ENCODE measurements at regions not wholly inside any gene's neighbourhood (a gene's known extent, or its start where the extent isn't known, plus 50 kb on each side); places are given as distances from the start of the nearest gene placed in this dataset.

DNA sequence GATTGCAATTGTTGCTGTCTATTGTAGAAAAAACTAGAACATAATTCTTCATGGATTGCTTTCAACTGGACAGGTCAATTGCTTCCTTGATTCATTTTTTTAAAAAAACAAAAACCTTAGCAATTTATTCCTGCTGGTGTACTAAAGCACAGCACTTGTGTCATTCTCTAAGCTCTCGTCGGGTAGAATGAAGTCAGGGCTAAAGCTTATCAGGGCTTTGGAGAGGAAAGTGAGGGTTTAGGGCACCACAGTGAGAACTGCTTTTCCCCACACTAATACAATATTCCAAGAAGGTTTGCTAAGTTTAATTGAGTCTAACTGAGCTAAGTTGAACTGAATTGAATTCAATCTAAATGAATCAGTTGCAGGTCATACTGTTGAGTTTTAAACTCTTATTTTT, 76.4 kb upstream of the TLR3 start:
- DNase-seq, result no peak
- no peaks in the 10 kb centered on the region for H3K36me3 ChIP-seq
- no peak overlapping the region for H3K4me3 ChIP-seq
- no peaks in the 10 kb centered on the region for H3K27me3 ChIP-seq
- H3K9me3 ChIP-seq, result no peaks in the 10 kb centered on the region

DNA sequence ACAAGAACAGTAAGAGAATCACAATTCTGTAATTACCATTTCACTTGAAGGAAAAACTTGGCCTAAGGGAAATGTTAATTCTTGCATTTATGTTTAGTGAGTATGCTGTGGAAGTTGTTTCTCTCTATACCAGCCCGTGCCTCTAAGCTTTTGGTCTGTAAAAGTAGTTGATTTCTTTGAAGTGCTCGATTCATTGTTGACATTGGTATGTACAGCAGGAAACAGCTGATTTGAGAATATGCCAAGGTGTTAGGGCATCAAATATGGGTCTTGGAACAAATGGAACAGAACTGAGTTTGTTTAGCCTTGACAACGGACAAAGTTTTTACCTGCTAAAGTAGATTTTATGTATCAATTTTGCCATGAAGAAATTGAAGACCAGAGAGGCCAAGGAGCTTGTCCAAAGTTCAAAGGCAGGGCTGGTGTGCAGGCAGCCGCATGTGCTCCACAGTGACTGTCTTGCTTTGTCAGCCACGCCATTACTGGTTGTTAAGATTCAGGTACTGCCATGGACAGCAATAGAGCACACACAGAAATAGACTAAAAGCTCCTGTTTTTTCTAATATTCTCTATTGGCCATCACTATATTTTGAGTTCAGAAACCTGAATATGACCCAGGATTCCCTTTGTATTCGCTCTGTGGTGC, 75.5 kb upstream of the TLR3 start:
- no peak for DNase-seq
- no peaks in the 10 kb centered on the region for H3K9me3 ChIP-seq
- no peaks in the 10 kb centered on the region for H3K36me3 ChIP-seq
- H3K4me3 ChIP-seq, result no peak overlapping the region
- no peaks in the 10 kb centered on the region for H3K27me3 ChIP-seq

DNA sequence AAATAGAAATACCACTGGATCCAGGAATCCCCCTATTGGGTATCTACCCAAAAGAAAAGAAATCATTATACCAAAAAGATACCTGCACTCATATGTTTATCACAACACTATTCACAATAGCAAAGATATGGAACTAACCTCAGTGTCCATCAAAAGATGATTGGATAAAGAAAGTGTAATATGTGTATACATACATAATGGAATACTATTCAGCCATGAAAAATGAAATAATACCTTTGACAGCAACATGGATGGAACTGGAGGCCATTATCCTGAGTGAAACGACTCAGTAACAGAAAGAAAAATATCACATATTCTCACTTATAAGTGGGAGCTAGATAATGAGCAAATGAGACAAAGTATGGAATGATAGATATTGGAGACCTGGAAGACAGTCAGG, 74.2 kb upstream of the TLR3 start:
- Histone ChIP-seq H3K4me3 (no peak overlapping the region), H3K36me3 (no peaks in the 10 kb centered on the region), H3K27me3 (no peaks in the 10 kb centered on the region), H3K9me3 (no peaks in the 10 kb centered on the region)
- no peak for DNase-seq

DNA sequence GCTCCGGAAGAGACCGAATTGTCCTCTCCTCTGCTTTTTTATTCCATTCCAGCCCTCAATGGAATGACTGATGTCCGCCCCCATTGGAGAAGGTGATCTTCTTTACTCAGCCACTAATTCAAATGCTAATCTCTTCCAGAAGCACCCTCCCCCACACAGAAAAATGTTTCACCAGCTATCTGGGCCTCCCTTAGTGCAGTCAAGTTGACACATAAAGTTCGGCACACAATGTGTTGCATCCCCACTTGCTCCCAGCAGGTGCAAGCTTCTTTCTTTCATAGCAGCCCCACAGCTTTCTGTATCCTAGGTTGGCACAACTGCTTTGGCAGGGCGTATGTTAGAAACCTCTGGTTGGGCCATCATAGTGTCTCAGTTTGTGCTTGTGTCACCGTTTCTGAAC, 73.3 kb upstream of the TLR3 start:
- no peaks in the 10 kb centered on the region for H3K9me3 ChIP-seq
- no peak for DNase-seq

DNA sequence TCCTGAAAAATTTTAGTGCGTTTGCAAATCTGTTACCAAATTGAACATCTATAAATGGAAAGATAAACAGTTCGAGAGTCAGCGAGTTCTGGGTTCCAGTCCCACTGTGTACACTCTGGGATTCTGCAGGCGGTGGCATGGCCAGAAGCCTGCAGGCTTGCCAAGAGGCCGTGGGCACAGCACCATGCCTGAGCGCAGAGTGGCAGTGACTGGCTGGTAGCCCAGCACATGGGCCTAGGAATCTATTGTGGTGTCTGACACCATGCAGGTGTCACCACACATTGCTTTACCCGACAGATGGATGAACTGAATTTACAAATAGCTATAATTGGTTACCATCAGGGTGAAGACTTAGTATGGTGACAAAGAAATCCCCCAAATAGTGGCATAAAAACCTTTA, 71.7 kb upstream of the TLR3 start:
- Histone ChIP-seq H3K27me3 (no peaks in the 10 kb centered on the region), H3K4me3 (no peak overlapping the region), H3K9me3 (no peaks in the 10 kb centered on the region), H3K36me3 (no peaks in the 10 kb centered on the region)
- DNase-seq, result no peak

More for the DNA sequence above, 73.3 kb upstream of the TLR3 start:
- H3K36me3 ChIP-seq, result no peaks in the 10 kb centered on the region
- H3K4me3 ChIP-seq, result no peak overlapping the region
- H3K27me3 ChIP-seq, result no peaks in the 10 kb centered on the region

DNA sequence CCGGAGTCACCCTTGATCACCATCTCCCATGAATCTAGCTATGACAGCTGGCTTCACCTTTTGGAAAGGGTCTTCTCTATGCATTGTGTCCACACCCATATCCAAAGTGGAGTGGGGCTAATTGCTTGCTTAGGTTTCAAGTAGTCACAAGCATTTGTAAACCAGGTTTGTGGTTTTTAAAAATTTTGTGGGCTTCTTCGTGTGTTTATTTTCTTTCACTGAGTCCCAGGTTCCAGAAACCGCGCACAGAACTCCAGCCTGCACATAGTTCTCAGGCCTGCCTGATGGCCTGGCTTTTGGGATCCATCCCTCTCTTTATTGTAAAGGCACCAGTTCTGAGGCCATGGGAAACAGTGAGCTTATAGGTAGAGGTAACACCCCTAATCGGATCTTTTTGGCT, 70.2 kb upstream of the TLR3 start:
- DNase-seq, result no peak
- Histone ChIP-seq H3K9me3 (no peaks in the 10 kb centered on the region), H3K4me3 (no peak overlapping the region), H3K27me3 (no peaks in the 10 kb centered on the region), H3K36me3 (no peaks in the 10 kb centered on the region)

DNA sequence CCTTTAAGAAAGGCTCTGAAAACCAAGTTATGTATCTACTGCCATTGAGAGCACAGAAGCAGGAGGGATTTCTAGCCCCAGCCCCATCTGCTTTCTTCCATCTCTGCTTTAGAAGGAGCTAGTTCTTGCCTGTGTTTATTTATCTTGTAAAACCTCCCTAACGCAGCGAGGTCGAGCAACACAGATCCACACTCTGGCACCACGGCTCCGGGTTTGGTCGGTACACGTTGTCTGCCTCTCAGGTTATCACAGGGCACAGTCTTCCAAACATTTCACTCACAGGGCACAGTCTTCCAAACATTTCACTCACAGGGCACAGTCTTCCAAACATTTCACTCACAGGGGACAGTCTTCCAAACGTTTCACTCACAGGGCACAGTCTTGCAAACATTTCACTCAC, 69.7 kb upstream of the TLR3 start:
- no peak for DNase-seq
- no peaks in the 10 kb centered on the region for H3K9me3 ChIP-seq
- no peak overlapping the region for H3K4me3 ChIP-seq
- H3K36me3 ChIP-seq, result no peaks in the 10 kb centered on the region
- H3K27me3 ChIP-seq, result no peaks in the 10 kb centered on the region

DNA sequence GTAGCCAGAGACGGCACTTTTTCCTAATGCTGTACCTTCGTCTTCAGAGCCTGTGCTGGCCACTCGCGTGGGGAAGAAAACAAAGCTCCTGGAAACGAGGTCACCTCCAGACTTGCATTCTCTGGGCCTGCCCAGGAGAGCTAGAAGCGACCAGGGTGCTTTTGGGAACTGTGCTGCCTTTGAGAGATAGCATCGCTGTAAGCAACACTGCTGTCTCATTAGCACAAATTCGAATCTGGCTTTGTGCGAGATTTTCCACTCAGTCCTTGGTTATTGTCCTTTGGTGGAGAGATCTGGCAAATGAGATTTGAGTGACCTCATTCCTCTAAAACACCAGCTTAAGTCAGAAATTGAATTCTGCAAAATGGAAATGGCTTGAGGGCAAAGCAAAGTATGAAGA, 66.1 kb upstream of the TLR3 start:
- no peak for DNase-seq
- Histone ChIP-seq H3K9me3 (no peaks in the 10 kb centered on the region), H3K36me3 (no peaks in the 10 kb centered on the region), H3K4me3 (no peak overlapping the region), H3K27me3 (no peaks in the 10 kb centered on the region)

DNA sequence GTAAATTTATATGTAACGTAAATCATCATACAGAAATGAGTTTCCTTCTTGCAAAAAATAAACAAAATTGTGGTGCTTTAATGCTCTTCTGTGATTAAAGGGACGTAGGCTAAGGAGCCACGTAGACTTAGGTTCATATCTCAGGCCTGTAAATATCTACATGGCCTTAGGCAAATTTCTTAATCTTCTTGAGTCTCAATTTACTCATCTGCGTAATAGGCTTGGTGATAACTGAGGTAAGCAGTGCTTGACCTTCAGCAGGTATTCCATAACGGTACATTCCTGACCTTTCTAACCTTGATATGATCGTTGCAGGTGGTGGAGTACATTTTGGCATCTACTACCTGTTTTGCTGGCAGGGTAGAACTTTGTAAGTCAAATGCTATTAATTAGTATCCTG, 65.2 kb upstream of the TLR3 start:
- no peaks in the 10 kb centered on the region for H3K9me3 ChIP-seq
- H3K36me3 ChIP-seq, result no peaks in the 10 kb centered on the region
- DNase-seq, result no peak
- H3K4me3 ChIP-seq, result no peak overlapping the region
- no peaks in the 10 kb centered on the region for H3K27me3 ChIP-seq

DNA sequence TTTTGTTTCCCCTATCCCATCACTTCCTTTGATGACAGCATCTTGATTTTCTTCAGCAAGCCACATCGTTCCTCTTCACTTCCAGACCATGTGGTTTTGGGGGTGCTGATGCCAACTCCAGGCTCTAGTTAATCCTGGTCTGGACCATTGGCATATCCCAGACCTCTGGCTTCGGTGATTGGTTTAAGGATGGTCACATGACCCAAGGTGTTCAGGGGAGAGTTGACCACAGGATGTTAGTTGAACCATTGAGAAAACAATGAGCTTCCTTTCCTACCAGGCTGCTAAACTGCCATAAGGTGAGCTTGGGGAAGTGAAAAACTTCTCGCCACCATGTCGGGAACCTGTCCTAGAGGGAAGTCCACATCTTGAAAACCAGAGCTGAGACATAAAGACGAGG, 60.9 kb upstream of the TLR3 start:
- Histone ChIP-seq H3K27me3 (no peaks in the 10 kb centered on the region), H3K9me3 (no peaks in the 10 kb centered on the region)
- no peak for DNase-seq

DNA sequence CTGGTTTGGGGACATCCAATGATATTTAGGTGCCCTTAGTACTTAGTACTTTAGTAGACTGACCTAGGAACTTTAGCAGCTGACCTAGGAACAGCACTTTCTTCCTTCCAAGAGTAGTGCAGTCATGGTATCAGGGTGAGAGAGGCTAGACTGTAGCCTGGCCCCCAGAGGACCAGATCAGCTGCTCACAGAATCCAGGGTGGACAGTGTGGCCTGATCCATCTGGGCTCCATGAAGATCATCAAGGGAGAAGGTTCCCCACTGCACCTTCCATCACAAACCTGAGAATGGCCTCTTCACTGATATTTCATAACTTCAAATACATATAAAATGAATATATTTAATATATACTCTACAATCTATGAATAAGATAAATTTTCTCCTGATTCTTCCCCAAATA, 59.0 kb upstream of the TLR3 start:
- Histone ChIP-seq H3K9me3 (no peaks in the 10 kb centered on the region), H3K4me3 (no peak overlapping the region), H3K27me3 (no peaks in the 10 kb centered on the region), H3K36me3 (no peaks in the 10 kb centered on the region)
- DNase-seq, result no peak

More for the DNA sequence above, 60.9 kb upstream of the TLR3 start:
- H3K4me3 ChIP-seq, result no peak overlapping the region
- H3K36me3 ChIP-seq, result no peaks in the 10 kb centered on the region

DNA sequence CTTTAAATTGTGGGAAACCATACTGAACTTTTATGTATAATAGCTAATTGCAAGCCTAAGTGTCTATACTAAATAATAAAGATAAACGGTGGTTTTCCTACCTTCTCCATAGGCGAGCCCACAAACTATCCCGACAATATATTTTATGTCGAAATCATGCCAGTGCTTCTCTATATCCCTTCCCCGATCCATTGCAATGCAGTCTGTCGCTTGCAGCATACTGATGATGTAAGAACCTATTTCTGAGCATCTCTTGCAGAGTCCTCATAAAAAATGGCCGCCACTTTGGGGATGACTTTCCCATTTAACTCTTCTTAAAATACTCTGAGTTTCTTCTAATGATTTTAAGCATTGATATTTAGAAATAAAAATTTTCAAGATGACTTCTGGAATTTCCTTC, 58.1 kb upstream of the TLR3 start:
- no peaks in the 10 kb centered on the region for H3K27me3 ChIP-seq
- no peak for DNase-seq
- no peaks in the 10 kb centered on the region for H3K9me3 ChIP-seq
- H3K36me3 ChIP-seq, result no peaks in the 10 kb centered on the region
- no peak overlapping the region for H3K4me3 ChIP-seq

DNA sequence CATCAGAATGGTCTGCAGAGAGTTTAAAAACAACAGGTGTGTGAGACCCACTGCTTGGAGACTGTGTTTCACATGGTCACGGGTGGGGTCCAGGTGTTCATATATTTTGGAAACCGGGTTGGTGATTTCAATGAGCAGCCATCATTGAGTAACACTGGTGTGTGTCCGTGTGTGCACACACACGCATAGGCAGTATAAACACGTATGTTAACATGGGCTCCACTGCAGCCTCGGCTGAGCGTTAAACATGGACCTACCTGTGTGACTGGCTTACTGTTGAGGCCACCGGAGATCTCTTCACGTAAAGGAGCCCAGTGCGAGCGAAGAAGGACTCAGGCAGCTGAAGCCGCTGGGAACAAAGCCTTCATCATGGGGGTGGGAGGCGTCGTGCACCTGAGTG, 56.9 kb upstream of the TLR3 start:
- no peak for DNase-seq
- no peak overlapping the region for H3K4me3 ChIP-seq
- H3K36me3 ChIP-seq, result no peaks in the 10 kb centered on the region
- no peaks in the 10 kb centered on the region for H3K9me3 ChIP-seq
- H3K27me3 ChIP-seq, result no peaks in the 10 kb centered on the region

DNA sequence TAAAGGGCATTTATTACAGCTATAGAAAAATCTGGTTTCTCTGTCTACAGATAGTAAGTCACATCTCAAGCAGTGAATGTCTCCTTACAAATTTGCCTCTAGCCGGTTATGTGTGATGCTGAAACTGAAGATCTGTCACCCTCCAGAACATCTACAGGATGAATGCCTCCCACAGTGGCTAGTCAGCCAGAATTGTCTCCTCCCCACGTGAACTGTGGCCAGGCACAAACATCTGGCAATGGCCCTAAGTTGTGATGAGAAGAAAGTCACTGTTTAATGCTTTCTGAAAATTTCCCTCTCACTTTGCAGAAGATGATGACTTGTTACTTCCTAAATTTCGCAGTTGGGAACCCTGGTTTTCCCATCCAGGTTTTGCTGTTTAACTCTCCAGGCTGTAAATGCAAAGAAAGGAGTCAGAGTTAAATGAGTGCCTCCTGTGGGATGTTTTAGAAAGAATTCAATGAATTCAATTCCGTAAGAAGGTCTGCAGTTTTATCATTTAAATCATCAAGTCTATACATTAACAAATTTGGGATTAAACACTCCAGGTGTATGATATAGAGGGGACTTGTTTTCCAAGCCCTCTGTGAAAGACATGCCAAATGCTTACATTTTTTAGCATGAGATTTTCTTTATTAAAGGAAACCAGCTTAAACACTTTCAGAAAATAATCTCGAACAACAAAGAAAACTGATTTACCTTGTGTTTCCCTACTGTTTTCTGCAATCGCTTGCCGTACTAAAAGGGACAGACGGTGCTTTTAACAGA, 55.4 kb upstream of the TLR3 start:
- Histone ChIP-seq H3K27me3 (no peaks in the 10 kb centered on the region), H3K4me3 (no peak overlapping the region), H3K9me3 (peaks cover 3% of the 10 kb centered on the region; the same call in 1 of the 2 replicates), H3K36me3 (no peaks in the 10 kb centered on the region)
- no peak for DNase-seq

DNA sequence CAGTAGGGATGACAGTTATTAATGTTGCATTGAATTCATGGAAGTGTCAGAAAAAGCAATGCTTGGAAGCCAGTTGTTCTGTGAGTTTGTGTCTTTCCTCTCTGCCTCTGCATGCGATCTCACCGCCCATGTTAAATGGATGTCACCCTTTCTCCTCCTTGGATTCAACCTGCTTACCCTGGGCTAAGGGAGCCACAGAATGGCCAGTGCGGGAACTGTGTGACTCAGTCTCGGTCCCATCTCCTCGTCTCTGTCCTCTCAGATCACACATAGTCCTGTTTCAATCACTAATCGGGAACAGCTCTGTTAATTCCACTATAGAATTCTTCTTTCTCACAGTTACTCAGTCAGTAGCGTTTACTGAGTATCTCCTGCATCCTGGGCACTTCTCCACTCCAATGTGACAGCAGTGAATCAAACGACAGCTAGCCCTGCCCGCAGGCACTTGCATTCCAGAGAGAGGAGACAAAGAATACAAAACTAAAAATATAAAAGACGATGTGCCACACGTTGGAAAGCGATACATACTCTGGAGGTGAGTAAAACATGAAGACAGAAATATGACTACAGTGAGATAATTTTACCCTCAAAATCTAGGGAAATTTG, 53.6 kb upstream of the TLR3 start:
- no peak overlapping the region for H3K4me3 ChIP-seq
- H3K9me3 ChIP-seq, result peaks cover 4% of the 10 kb centered on the region; the same call in 1 of the 2 replicates
- DNase-seq, result no peak
- H3K27me3 ChIP-seq, result no peaks in the 10 kb centered on the region
- no peaks in the 10 kb centered on the region for H3K36me3 ChIP-seq

DNA sequence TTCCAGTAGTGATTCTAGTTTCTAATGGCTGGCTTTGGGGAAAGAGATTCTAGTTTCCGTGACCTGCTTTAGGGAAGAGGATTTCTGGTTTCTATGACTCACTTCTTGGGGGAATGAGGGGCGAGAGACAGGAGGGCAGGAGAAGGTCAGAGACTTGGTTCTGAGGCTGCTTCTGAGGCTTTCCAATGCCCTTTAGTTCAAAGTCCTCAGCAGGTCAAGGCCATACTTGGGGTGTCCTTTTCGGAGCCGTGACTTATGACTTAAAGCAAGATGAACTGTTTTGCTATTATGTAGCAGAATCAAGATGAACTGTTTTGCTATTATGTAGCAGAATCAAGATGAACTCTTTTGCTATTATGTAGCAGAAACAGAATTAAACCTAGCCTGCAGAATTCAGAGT, 52.2 kb upstream of the TLR3 start:
- no peak for DNase-seq
- no peak overlapping the region for H3K4me3 ChIP-seq
- no peaks in the 10 kb centered on the region for H3K27me3 ChIP-seq
- H3K36me3 ChIP-seq, result no peaks in the 10 kb centered on the region
- H3K9me3 ChIP-seq, result peaks cover 4% of the 10 kb centered on the region; the same call in 1 of the 2 replicates

DNA sequence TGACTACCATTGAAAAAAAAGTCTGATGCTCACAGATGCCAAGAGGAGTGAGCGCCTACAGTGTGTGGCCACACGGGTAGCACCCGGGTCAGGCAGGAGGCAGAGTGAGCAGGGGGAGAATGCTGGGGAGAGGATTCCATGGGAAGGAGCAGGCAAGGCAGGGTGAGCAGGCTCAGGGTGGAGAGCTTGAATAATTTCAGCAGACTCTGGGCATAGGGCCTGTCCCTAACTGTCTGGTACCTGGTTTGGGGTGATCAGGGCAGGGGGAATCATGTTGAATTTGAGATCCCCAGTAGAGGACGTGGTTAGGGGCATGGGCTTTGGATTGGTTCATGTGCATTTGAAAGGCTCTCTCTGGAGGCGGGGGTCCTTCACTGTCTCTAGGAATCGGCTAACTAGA, 51.2 kb upstream of the TLR3 start:
- no peak for DNase-seq
- H3K27me3 ChIP-seq, result no peaks in the 10 kb centered on the region
- H3K9me3 ChIP-seq, result peaks cover 4% of the 10 kb centered on the region; the same call in 1 of the 2 replicates
- no peak overlapping the region for H3K4me3 ChIP-seq
- no peaks in the 10 kb centered on the region for H3K36me3 ChIP-seq

DNA sequence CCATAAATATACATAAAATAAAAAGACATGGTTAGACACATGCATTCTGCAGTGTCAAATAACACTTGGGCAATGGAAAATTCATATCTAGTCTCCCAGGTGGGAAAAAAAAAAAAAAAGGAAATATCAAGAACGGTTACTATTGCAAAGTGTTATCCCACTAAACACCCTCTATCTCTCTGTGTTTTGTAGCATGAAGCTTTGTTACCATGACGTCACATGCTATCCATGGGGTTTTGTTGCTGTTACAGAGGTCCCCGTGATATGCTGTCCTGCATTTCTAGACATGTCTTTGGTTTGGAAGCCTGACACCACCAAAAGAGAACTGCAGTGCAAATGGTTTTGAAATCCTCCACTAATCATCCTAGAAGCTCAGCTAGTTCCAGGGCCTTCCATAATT, 50.7 kb upstream of the TLR3 start:
- H3K27me3 ChIP-seq, result no peaks in the 10 kb centered on the region
- H3K36me3 ChIP-seq, result no peaks in the 10 kb centered on the region
- H3K4me3 ChIP-seq, result no peak overlapping the region

More for the DNA sequence above, 50.7 kb upstream of the TLR3 start:
- no peak for DNase-seq
- H3K9me3 ChIP-seq, result peaks cover 4% of the 10 kb centered on the region; the same call in 1 of the 2 replicates

All from MG63 (cell line).